ENCODE measurements at regions not wholly inside any gene's neighbourhood (a gene's known extent, or its start where the extent isn't known, plus 50 kb on each side); places are given as distances from the start of the nearest gene placed in this dataset.

DNA sequence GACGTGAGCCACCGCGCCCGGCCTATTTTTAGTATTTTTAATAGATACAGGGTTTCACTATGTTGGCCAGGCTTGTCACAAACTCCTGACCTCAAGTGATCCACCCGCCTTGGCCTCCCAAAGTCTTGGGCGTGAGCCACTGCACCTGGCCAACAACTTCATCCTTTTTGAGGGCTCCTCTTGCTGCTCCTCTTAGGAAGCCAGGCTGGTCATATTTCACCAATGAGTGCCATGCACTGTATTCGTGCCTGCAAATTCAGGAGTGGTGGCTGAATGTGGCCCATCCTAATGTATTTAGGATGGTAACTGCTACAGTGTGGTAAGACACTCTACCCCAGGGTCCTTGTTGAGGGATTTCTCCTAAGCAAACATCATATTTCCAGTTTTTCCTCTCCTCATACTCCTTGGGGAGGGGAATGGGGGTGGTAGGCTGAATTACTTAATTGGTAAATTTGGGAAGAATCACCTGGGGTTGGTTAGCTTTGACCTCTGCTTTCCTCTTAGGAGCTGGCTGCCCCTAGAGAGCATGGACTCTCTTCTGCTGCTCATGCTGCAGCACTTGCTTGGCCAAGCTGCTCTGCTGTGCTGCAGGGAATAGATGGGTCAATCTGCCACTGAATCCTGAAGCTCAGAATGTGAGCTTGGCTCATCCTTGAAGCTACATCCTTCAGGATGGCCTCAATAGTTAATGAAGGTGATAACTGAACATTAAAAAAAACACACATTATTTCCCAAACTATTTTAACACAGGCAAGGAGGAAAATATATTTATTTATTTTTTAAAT is 167.4 kb downstream of the HS3ST1 start:
- TF ChIP-seq, protein P1, sequence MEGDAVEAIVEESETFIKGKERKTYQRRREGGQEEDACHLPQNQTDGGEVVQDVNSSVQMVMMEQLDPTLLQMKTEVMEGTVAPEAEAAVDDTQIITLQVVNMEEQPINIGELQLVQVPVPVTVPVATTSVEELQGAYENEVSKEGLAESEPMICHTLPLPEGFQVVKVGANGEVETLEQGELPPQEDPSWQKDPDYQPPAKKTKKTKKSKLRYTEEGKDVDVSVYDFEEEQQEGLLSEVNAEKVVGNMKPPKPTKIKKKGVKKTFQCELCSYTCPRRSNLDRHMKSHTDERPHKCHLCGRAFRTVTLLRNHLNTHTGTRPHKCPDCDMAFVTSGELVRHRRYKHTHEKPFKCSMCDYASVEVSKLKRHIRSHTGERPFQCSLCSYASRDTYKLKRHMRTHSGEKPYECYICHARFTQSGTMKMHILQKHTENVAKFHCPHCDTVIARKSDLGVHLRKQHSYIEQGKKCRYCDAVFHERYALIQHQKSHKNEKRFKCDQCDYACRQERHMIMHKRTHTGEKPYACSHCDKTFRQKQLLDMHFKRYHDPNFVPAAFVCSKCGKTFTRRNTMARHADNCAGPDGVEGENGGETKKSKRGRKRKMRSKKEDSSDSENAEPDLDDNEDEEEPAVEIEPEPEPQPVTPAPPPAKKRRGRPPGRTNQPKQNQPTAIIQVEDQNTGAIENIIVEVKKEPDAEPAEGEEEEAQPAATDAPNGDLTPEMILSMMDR (IDR thresholded peaks at IDR 0.05) = no peak
- TF ChIP-seq EP300 (IDR thresholded peaks at IDR 0.05) (no peak), RAD21 (conservative IDR thresholded peaks at IDR 0.05 in 1 of 2, IDR thresholded peaks at IDR 0.05 in 1 of 2) (no peak), JUNB (IDR thresholded peaks at IDR 0.05) (no peak), EHMT2 (IDR thresholded peaks at IDR 0.05; ENCODE audit: low read depth) (no peak), NFE2L2 (conservative IDR thresholded peaks at IDR 0.05; ENCODE audit: low read length) (no peak), RFX5 (IDR thresholded peaks at IDR 0.05) (no peak)
- TF ChIP-seq, protein P2, sequence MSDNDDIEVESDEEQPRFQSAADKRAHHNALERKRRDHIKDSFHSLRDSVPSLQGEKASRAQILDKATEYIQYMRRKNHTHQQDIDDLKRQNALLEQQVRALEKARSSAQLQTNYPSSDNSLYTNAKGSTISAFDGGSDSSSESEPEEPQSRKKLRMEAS (IDR thresholded peaks at IDR 0.05) = no peak
- TF ChIP-seq, protein P3, sequence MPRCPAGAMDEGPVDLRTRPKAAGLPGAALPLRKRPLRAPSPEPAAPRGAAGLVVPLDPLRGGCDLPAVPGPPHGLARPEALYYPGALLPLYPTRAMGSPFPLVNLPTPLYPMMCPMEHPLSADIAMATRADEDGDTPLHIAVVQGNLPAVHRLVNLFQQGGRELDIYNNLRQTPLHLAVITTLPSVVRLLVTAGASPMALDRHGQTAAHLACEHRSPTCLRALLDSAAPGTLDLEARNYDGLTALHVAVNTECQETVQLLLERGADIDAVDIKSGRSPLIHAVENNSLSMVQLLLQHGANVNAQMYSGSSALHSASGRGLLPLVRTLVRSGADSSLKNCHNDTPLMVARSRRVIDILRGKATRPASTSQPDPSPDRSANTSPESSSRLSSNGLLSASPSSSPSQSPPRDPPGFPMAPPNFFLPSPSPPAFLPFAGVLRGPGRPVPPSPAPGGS (IDR thresholded peaks at IDR 0.05) = no peak

Data from A549 (cell line).